ENCODE measurements at regions not wholly inside any gene's neighbourhood (a gene's known extent, or its start where the extent isn't known, plus 50 kb on each side); places are given as distances from the start of the nearest gene placed in this dataset.

- TF ChIP-seq CTCF (IDR thresholded peaks at IDR 0.05; ENCODE audit: control extremely low read depth in 1 of 3, insufficient read depth in 1 of 3, low read depth in 1 of 3, low read length in 3 of 3) (no peak), SP1 (IDR thresholded peaks at IDR 0.05; ENCODE audit: low read depth, low read length) (no peak), GABPA (IDR thresholded peaks at IDR 0.05; ENCODE audit: borderline replicate concordance, insufficient read depth, low read length) (no peak), TEAD4 (IDR thresholded peaks at IDR 0.05; ENCODE audit: low read depth, low read length) (no peak), CREB1 (IDR thresholded peaks at IDR 0.05) (no peak), TAF7 (optimal IDR thresholded peaks at IDR 0.05; ENCODE audit: borderline replicate concordance, low read depth, low read length) (no peak), HDAC6 (IDR thresholded peaks at IDR 0.05; ENCODE audit: low read depth, low read length) (no peak)
These were observed 312.4 kb upstream of the KCNMB2 start for GRCh38 chr3:178223876-178224275.
